DND-41 (cell line): ENCODE measurements at regions not wholly inside any gene's neighbourhood (a gene's known extent, or its start where the extent isn't known, plus 50 kb on each side); places are given as distances from the start of the nearest gene placed in this dataset.

Experiments
- ATAC-seq: fragments of 200-7000 bp; cut with Tn5 transposase; 3 replicates; pipeline ENCODE4 v1.9.1; 2021; ENCODE audit warnings: low read depth; ENCODE audit not compliant: insufficient read depth
- DNase-seq: peaks from one replicate; pipeline ENCODE4 v3.0.0-alpha.2; 2020
- H2AFZ ChIP-seq: 2 replicates; pipeline ENCODE4 v1.6.0; 2012; ENCODE audit warnings: low read depth, low read length
- H3K27ac ChIP-seq: 2 replicates; pipeline ENCODE4 v1.5.1; 2012; ENCODE audit warnings: low read length, inconsistent platforms
- H3K27me3 ChIP-seq: fragments of 200-600 bp; sonication (generic); 2 replicates; pipeline ENCODE4 v1.6.0; 2012; ENCODE audit warnings: low read length, mild to moderate bottlenecking, inconsistent platforms; ENCODE audit not compliant: insufficient read depth, poor library complexity
- H3K36me3 ChIP-seq: 2 replicates; pipeline ENCODE4 v1.5.1; 2012; ENCODE audit warnings: low read length, inconsistent platforms; ENCODE audit not compliant: insufficient read depth
- H3K4me1 ChIP-seq: 2 replicates; pipeline ENCODE4 v1.5.1; 2012; ENCODE audit warnings: mild to moderate bottlenecking, low read length; ENCODE audit not compliant: insufficient read depth
- H3K4me2 ChIP-seq: 2 replicates; pipeline ENCODE4 v1.6.0; 2012; ENCODE audit warnings: mild to moderate bottlenecking, moderate library complexity, low read length, inconsistent platforms; ENCODE audit not compliant: insufficient read depth
- H3K4me3 ChIP-seq, 2 experiments: fragments of 200-600 bp in 1 of 2; shearing (Covaris generic) in 1 of 2; 2 replicates each; pipeline ENCODE4 v1.5.1; 2012 to 2016; ENCODE audit warnings: inconsistent platforms in 2 of 2, low read length in 2 of 2, mild to moderate bottlenecking in 2 of 2, low read depth in 1 of 2, moderate library complexity in 1 of 2
- H3K79me2 ChIP-seq: 2 replicates; pipeline ENCODE4 v1.6.0; 2012; ENCODE audit warnings: low read length, inconsistent platforms; ENCODE audit not compliant: insufficient read depth
- H3K9ac ChIP-seq: 2 replicates; pipeline ENCODE4 v1.6.0; 2012; ENCODE audit warnings: low read depth, mild to moderate bottlenecking, inconsistent platforms, low read length, moderate library complexity
- H3K9me3 ChIP-seq: 2 replicates; pipeline ENCODE4 v1.5.1; 2012; ENCODE audit warnings: low read length, moderate library complexity, mild to moderate bottlenecking, inconsistent platforms; ENCODE audit not compliant: insufficient read depth, severe bottlenecking
- H4K20me1 ChIP-seq: 2 replicates; pipeline ENCODE4 v1.6.0; 2012; ENCODE audit warnings: low read length; ENCODE audit not compliant: insufficient read depth
- CTCF ChIP-seq: IDR thresholded peaks from 2 replicates; pipeline ENCODE4 v1.5.1; 2012; ENCODE audit warnings: borderline replicate concordance, low read length, moderate library complexity, mild to moderate bottlenecking; ENCODE audit not compliant: poor library complexity, severe bottlenecking; ENCODE audit errors: extremely low read depth
- EZH2 ChIP-seq: IDR thresholded peaks from 3 replicates; pipeline ENCODE4 v1.6.1; 2012; ENCODE audit warnings: borderline replicate concordance, low read depth, mild to moderate bottlenecking, moderate library complexity, low read length, inconsistent platforms; ENCODE audit not compliant: severe bottlenecking

- TF ChIP-seq EZH2 (no peak), CTCF (no peak)
- Histone ChIP-seq H3K27me3 (no peaks in the 10 kb centered on the region), H4K20me1 (no peaks in the 10 kb centered on the region), H3K4me3 (no peak overlapping the region), H3K4me1 (no peaks in the 10 kb centered on the region), H3K79me2 (no peaks in the 10 kb centered on the region), H3K9ac (no peak overlapping the region), H2AFZ (no peak overlapping the region), H3K9me3 (no peaks in the 10 kb centered on the region), H3K36me3 (no peaks in the 10 kb centered on the region), H3K27ac (no peak overlapping the region), H3K4me2 (no peak overlapping the region)
- ATAC-seq = no peak
- DNase-seq = no peak
These were observed 66.9 kb upstream of the TMEM215 start for GRCh38 chr9:32716425-32716824.

- Histone ChIP-seq H3K4me3 (no peak overlapping the region), H3K79me2 (no peaks in the 10 kb centered on the region), H3K27ac (no peak overlapping the region), H3K9me3 (no peaks in the 10 kb centered on the region), H2AFZ (no peak overlapping the region), H3K4me1 (no peaks in the 10 kb centered on the region), H4K20me1 (no peaks in the 10 kb centered on the region), H3K36me3 (no peaks in the 10 kb centered on the region), H3K27me3 (no peaks in the 10 kb centered on the region), H3K4me2 (no peak overlapping the region), H3K9ac (no peak overlapping the region)
- DNase-seq (no peak), ATAC-seq (no peak)
- TF ChIP-seq CTCF (no peak), EZH2 (no peak)
These were observed 66.3 kb upstream of the TMEM215 start for GRCh38 chr9:32716955-32717543.

- Histone ChIP-seq H3K79me2 (no peaks in the 10 kb centered on the region), H3K27me3 (no peaks in the 10 kb centered on the region), H3K4me2 (no peak overlapping the region), H3K9me3 (no peaks in the 10 kb centered on the region), H3K4me1 (no peaks in the 10 kb centered on the region), H3K4me3 (no peak overlapping the region), H4K20me1 (no peaks in the 10 kb centered on the region), H3K9ac (no peak overlapping the region), H3K36me3 (no peaks in the 10 kb centered on the region), H2AFZ (no peak overlapping the region), H3K27ac (no peak overlapping the region)
- no peak for ATAC-seq
- TF ChIP-seq CTCF = no peak
- no peak for TF ChIP-seq EZH2
- DNase-seq = no peak
These were observed 60.6 kb upstream of the TMEM215 start for GRCh38 chr9:32722704-32723103.

- no peaks in the 10 kb centered on the region for H3K9me3 ChIP-seq
- no peak for DNase-seq
- no peak overlapping the region for H3K4me2 ChIP-seq
- H3K4me1 ChIP-seq = no peaks in the 10 kb centered on the region
- no peak for ATAC-seq
- H3K4me3 ChIP-seq = no peak overlapping the region
- H2AFZ ChIP-seq = no peak overlapping the region
- H3K27ac ChIP-seq = no peak overlapping the region
- TF ChIP-seq EZH2 (no peak), CTCF (no peak)
- no peak overlapping the region for H3K9ac ChIP-seq
- no peaks in the 10 kb centered on the region for H3K27me3 ChIP-seq
- no peaks in the 10 kb centered on the region for H3K36me3 ChIP-seq
- no peaks in the 10 kb centered on the region for H3K79me2 ChIP-seq
- no peaks in the 10 kb centered on the region for H4K20me1 ChIP-seq
These were observed 59.5 kb upstream of the TMEM215 start for GRCh38 chr9:32723789-32724325.
